CD4-positive, alpha-beta memory T cell (primary cell): ENCODE measurements at regions not wholly inside any gene's neighbourhood (a gene's known extent, or its start where the extent isn't known, plus 50 kb on each side); places are given as distances from the start of the nearest gene placed in this dataset.

Experiments
- CTCF ChIA-PET: fragments of 350-600 bp; sonication (Branson Sonifier 250); formaldehyde crosslinking; loops from one replicate; lab custom pipeline; 2021; ENCODE audit warnings: inconsistent platforms; ENCODE audit not compliant: partially characterized antibody; lab: Charles Lee
- POLR2A ChIA-PET: fragments of 350-600 bp; sonication (Branson Sonifier 250); formaldehyde crosslinking; loops from one replicate; lab custom pipeline; 2021; ENCODE audit not compliant: partially characterized antibody; lab: Charles Lee
- DNase-seq, 5 donors: peaks; one replicate each; pipeline versions ENCODE4 v3.0.0 to v3.0.0-alpha.2; 2020 to 2022; ENCODE audit warnings: mixed read lengths in 1 of 5
- H3K27ac ChIP-seq: one replicate; pipeline ENCODE4 v1.7.0; 2013; ENCODE audit warnings: low read depth, low read length
- H3K27me3 ChIP-seq: 2 replicates; pipeline ENCODE4 v1.7.0; 2013; ENCODE audit warnings: mild to moderate bottlenecking, low read length, moderate library complexity; ENCODE audit not compliant: insufficient read depth
- H3K36me3 ChIP-seq: 2 replicates; pipeline ENCODE4 v1.7.0; 2013; ENCODE audit warnings: mild to moderate bottlenecking, low read length, moderate library complexity; ENCODE audit not compliant: insufficient read depth
- H3K4me1 ChIP-seq: 2 replicates; pipeline ENCODE4 v1.7.0; 2013; ENCODE audit warnings: mild to moderate bottlenecking, low read length, moderate library complexity; ENCODE audit not compliant: insufficient read depth
- H3K4me3 ChIP-seq, 2 donors: one replicate each; pipeline ENCODE4 v1.7.0; 2013; ENCODE audit warnings: low read length in 2 of 2, mild to moderate bottlenecking in 1 of 2
- H3K9me3 ChIP-seq, 2 donors: one replicate each; pipeline ENCODE4 v1.7.0; 2013; ENCODE audit warnings: low read length in 2 of 2, control low read depth in 1 of 2; ENCODE audit not compliant: control insufficient read depth in 1 of 2
- H3K27ac Mint-ChIP-seq, 7 donors: one replicate each; pipeline ENCODE4 v1.8.0; 2020 to 2021; ENCODE audit warnings: mixed read lengths in 7 of 7, mild to moderate bottlenecking in 6 of 7, inconsistent platforms in 3 of 7, moderate library complexity in 3 of 7
- H3K27me3 Mint-ChIP-seq, 2 donors: one replicate each; pipeline ENCODE4 v1.8.0; 2020 to 2021; ENCODE audit warnings: mixed read lengths in 2 of 2
- H3K36me3 Mint-ChIP-seq, 2 donors: one replicate each; pipeline ENCODE4 v1.8.0; 2020 to 2021; ENCODE audit warnings: mixed read lengths in 2 of 2, inconsistent platforms in 1 of 2, mild to moderate bottlenecking in 1 of 2
- H3K4me1 Mint-ChIP-seq, 4 donors: one replicate each; pipeline ENCODE4 v1.8.0; 2020 to 2021; ENCODE audit warnings: mixed read lengths in 4 of 4, mild to moderate bottlenecking in 1 of 4
- H3K4me3 Mint-ChIP-seq, 8 donors: one replicate each; pipeline ENCODE4 v1.8.0; 2020 to 2021; ENCODE audit warnings: mixed read lengths in 8 of 8, mild to moderate bottlenecking in 7 of 8, moderate library complexity in 6 of 8, inconsistent platforms in 3 of 8
- H3K9me3 Mint-ChIP-seq, 8 donors: one replicate each; pipeline ENCODE4 v1.8.0; 2020 to 2021; ENCODE audit warnings: mixed read lengths in 8 of 8, mild to moderate bottlenecking in 5 of 8, inconsistent platforms in 3 of 8, moderate library complexity in 1 of 8
- intact Hi-C: fragments of 100-400 bp; cut with micrococcal nuclease; formaldehyde crosslinking; loops from one replicate; pipeline ENCODE4 v1.15.1; 2023

- CTCF ChIA-PET, result interaction anchor here (1.1 to 2.5 kb wide), 2 partner anchors 13 to 1072 kb away, joined by 3 to 8 read pairs; no protein-coding TSS in a partner anchor
- peaks cover 0 to 5% (median 3%) of the 10 kb centered on the region in 8 donors for H3K9me3 Mint-ChIP-seq
- no peak for DNase-seq
Measured at GRCh38 chr6:45727819-45728449, 287.7 kb downstream of the CLIC5 start.

GRCh38 chr6:45727228-45727627, 288.4 kb downstream of the CLIC5 start:
- POLR2A ChIA-PET, result no interaction called here
- H3K27me3 Mint-ChIP-seq, result no peaks in the 10 kb centered on the region
- intact Hi-C loops, result no loop called here

More at GRCh38 chr6:45727819-45728449, 287.7 kb downstream of the CLIC5 start:
- intact Hi-C loops, result no loop called here
- no peaks in the 10 kb centered on the region for H3K27me3 Mint-ChIP-seq
- no peak overlapping the region for H3K4me3 ChIP-seq
- no peaks in the 10 kb centered on the region for H3K4me1 Mint-ChIP-seq
- POLR2A ChIA-PET, result no interaction called here
- peak overlapping the region in 2 of 7 donors; percentile 22 to 30 for H3K27ac Mint-ChIP-seq
- no peaks in the 10 kb centered on the region for H3K36me3 ChIP-seq
- no peaks in the 10 kb centered on the region for H3K4me1 ChIP-seq
- no peaks in the 10 kb centered on the region for H3K9me3 ChIP-seq
- H3K27ac ChIP-seq, result no peak overlapping the region
- H3K4me3 Mint-ChIP-seq, result no peak overlapping the region
- no peaks in the 10 kb centered on the region for H3K27me3 ChIP-seq
- H3K36me3 Mint-ChIP-seq, result peaks cover 0 to 2% of the 10 kb centered on the region in 2 donors

GRCh38 chr6:45726444-45726843, 289.2 kb downstream of the CLIC5 start:
- CTCF ChIA-PET, result interaction anchor here (1.4 to 2.5 kb wide), 2 partner anchors 12 to 308 kb away, joined by 3 to 8 read pairs; no protein-coding TSS in a partner anchor
- Mint-ChIP-seq H3K36me3 (peaks cover 1 to 5% of the 10 kb centered on the region in 2 donors), H3K4me1 (no peaks in the 10 kb centered on the region), H3K27me3 (no peaks in the 10 kb centered on the region), H3K9me3 (peaks cover 0 to 8% (median 6%) of the 10 kb centered on the region in 8 donors), H3K27ac (no peak overlapping the region), H3K4me3 (no peak overlapping the region)
- POLR2A ChIA-PET, result no interaction called here
- no peaks in the 10 kb centered on the region for H3K4me1 ChIP-seq
- no peaks in the 10 kb centered on the region for H3K36me3 ChIP-seq
- no peak overlapping the region for H3K27ac ChIP-seq
- no peak for DNase-seq
- intact Hi-C loops, result no loop called here
- H3K9me3 ChIP-seq, result no peaks in the 10 kb centered on the region
- H3K27me3 ChIP-seq, result no peaks in the 10 kb centered on the region
- no peak overlapping the region for H3K4me3 ChIP-seq

More at GRCh38 chr6:45727228-45727627, 288.4 kb downstream of the CLIC5 start:
- H3K4me3 ChIP-seq, result no peak overlapping the region
- H3K27ac ChIP-seq, result no peak overlapping the region
- Mint-ChIP-seq H3K4me3 (no peak overlapping the region), H3K9me3 (peaks cover 0 to 8% (median 6%) of the 10 kb centered on the region in 8 donors), H3K27ac (no peak overlapping the region), H3K4me1 (no peaks in the 10 kb centered on the region), H3K36me3 (peaks cover 1 to 5% of the 10 kb centered on the region in 2 donors)
- no peaks in the 10 kb centered on the region for H3K27me3 ChIP-seq
- no peaks in the 10 kb centered on the region for H3K9me3 ChIP-seq
- CTCF ChIA-PET, result interaction anchor here (1.1 to 2.5 kb wide), 3 partner anchors 12 to 1072 kb away, joined by 3 to 8 read pairs (median 3); no protein-coding TSS in a partner anchor
- DNase-seq, result no peak
- no peaks in the 10 kb centered on the region for H3K36me3 ChIP-seq
- no peaks in the 10 kb centered on the region for H3K4me1 ChIP-seq

GRCh38 chr6:45724511-45724910, 291.1 kb downstream of the CLIC5 start:
- CTCF ChIA-PET, result no interaction called here

GRCh38 chr6:45724027-45724426, 291.6 kb downstream of the CLIC5 start:
- Histone ChIP-seq H3K27ac (no peak overlapping the region), H3K27me3 (no peaks in the 10 kb centered on the region), H3K9me3 (no peaks in the 10 kb centered on the region), H3K4me1 (no peaks in the 10 kb centered on the region), H3K4me3 (no peak overlapping the region), H3K36me3 (no peaks in the 10 kb centered on the region)
- Mint-ChIP-seq H3K4me1 (no peaks in the 10 kb centered on the region), H3K4me3 (no peak overlapping the region), H3K9me3 (peaks cover 0 to 8% (median 6%) of the 10 kb centered on the region in 8 donors), H3K27ac (no peak overlapping the region), H3K27me3 (peaks cover 0 to 2% of the 10 kb centered on the region in 2 donors), H3K36me3 (peaks cover 1 to 5% of the 10 kb centered on the region in 2 donors)
- no peak for DNase-seq
- POLR2A ChIA-PET, result no interaction called here
- intact Hi-C loops, result no loop called here
- CTCF ChIA-PET, result interaction anchor here (1.5 kb wide), 1 partner anchor 1068 kb away, joined by 3 read pairs; no protein-coding TSS in a partner anchor

More at GRCh38 chr6:45724511-45724910, 291.1 kb downstream of the CLIC5 start:
- DNase-seq, result no peak
- H3K27ac Mint-ChIP-seq, result no peak overlapping the region
- peaks cover 0 to 2% of the 10 kb centered on the region in 2 donors for H3K27me3 Mint-ChIP-seq
- no peaks in the 10 kb centered on the region for H3K36me3 ChIP-seq
- no peak overlapping the region for H3K4me3 Mint-ChIP-seq
- intact Hi-C loops, result no loop called here
- peaks cover 0 to 8% (median 6%) of the 10 kb centered on the region in 8 donors for H3K9me3 Mint-ChIP-seq
- peaks cover 1 to 5% of the 10 kb centered on the region in 2 donors for H3K36me3 Mint-ChIP-seq
- no peaks in the 10 kb centered on the region for H3K27me3 ChIP-seq
- H3K4me3 ChIP-seq, result no peak overlapping the region
- H3K27ac ChIP-seq, result no peak overlapping the region
- no peaks in the 10 kb centered on the region for H3K4me1 ChIP-seq
- H3K9me3 ChIP-seq, result no peaks in the 10 kb centered on the region
- POLR2A ChIA-PET, result no interaction called here
- no peaks in the 10 kb centered on the region for H3K4me1 Mint-ChIP-seq

- ChIA-PET POLR2A (no interaction called here), CTCF (interaction anchor here (1.5 to 1.6 kb wide), 2 partner anchors 8 to 1067 kb away, joined by 3 to 6 read pairs; no protein-coding TSS in a partner anchor)
- Histone ChIP-seq H3K27me3 (no peaks in the 10 kb centered on the region), H3K4me1 (no peaks in the 10 kb centered on the region), H3K27ac (no peak overlapping the region), H3K9me3 (no peaks in the 10 kb centered on the region), H3K36me3 (no peaks in the 10 kb centered on the region), H3K4me3 (no peak overlapping the region)
- no peak for DNase-seq
- H3K4me1 Mint-ChIP-seq, result no peaks in the 10 kb centered on the region
- H3K27ac Mint-ChIP-seq, result no peak overlapping the region
- no peak overlapping the region for H3K4me3 Mint-ChIP-seq
- intact Hi-C loops, result no loop called here
- peaks cover 0 to 2% of the 10 kb centered on the region in 2 donors for H3K27me3 Mint-ChIP-seq
- peaks cover 0 to 8% (median 6%) of the 10 kb centered on the region in 8 donors for H3K9me3 Mint-ChIP-seq
- peaks cover 1 to 5% of the 10 kb centered on the region in 2 donors for H3K36me3 Mint-ChIP-seq
Measured at GRCh38 chr6:45722876-45723275, 292.8 kb downstream of the CLIC5 start.

- no peaks in the 10 kb centered on the region for H3K9me3 ChIP-seq
- Mint-ChIP-seq H3K36me3 (peaks cover 1 to 5% of the 10 kb centered on the region in 2 donors), H3K27me3 (peaks cover 0 to 2% of the 10 kb centered on the region in 2 donors), H3K4me1 (no peaks in the 10 kb centered on the region), H3K4me3 (no peak overlapping the region), H3K9me3 (peaks cover 0 to 8% (median 6%) of the 10 kb centered on the region in 8 donors), H3K27ac (no peak overlapping the region)
- ChIA-PET CTCF (interaction anchor here (9.3 kb wide), 1 partner anchor 1065 kb away, joined by 182 read pairs; no protein-coding TSS in a partner anchor), POLR2A (no interaction called here)
- no peak overlapping the region for H3K27ac ChIP-seq
- H3K4me3 ChIP-seq, result no peak overlapping the region
- no peaks in the 10 kb centered on the region for H3K4me1 ChIP-seq
- no peaks in the 10 kb centered on the region for H3K27me3 ChIP-seq
- intact Hi-C loops, result no loop called here
- DNase-seq, result no peak
- H3K36me3 ChIP-seq, result no peaks in the 10 kb centered on the region
Measured at GRCh38 chr6:45721665-45722064, 294.0 kb downstream of the CLIC5 start.
